GM21367 (cell line): ENCODE measurements at regions not wholly inside any gene's neighbourhood (a gene's known extent, or its start where the extent isn't known, plus 50 kb on each side); places are given as distances from the start of the nearest gene placed in this dataset.

ENCODE experiments used
- ATAC-seq: cut with Tn5 transposase; IDR thresholded peaks from one replicate; pipeline ENCODE4 v1.9.1; 2021; ENCODE audit not compliant: unreplicated experiment

GRCh38 chr13:70708775-70709174 is 600.5 kb upstream of the KLHL1 start:
- no peak for ATAC-seq

GRCh38 chr13:70703755-70704154 is 595.5 kb upstream of the KLHL1 start:
- ATAC-seq = no peak

- no peak for ATAC-seq
These were observed 586.9 kb upstream of the KLHL1 start for GRCh38 chr13:70694996-70695715.

GRCh38 chr13:70668983-70669382 is 560.7 kb upstream of the KLHL1 start:
- no peak for ATAC-seq

GRCh38 chr13:70668293-70668692 is 560.0 kb upstream of the KLHL1 start:
- no peak for ATAC-seq

GRCh38 chr13:70666883-70667556 is 558.8 kb upstream of the KLHL1 start:
- ATAC-seq = no peak

GRCh38 chr13:70662231-70662940 is 554.1 kb upstream of the KLHL1 start:
- no peak for ATAC-seq

GRCh38 chr13:70644052-70644451 is 535.8 kb upstream of the KLHL1 start:
- ATAC-seq = no peak

- no peak for ATAC-seq
These were observed 526.6 kb upstream of the KLHL1 start for GRCh38 chr13:70634893-70635292.

GRCh38 chr13:70630247-70630646 is 522.0 kb upstream of the KLHL1 start:
- ATAC-seq = no peak

- ATAC-seq = peak; percentile 51
These were observed 515.0 kb upstream of the KLHL1 start for GRCh38 chr13:70623239-70623638.

GRCh38 chr13:70622796-70623195 is 514.5 kb upstream of the KLHL1 start:
- no peak for ATAC-seq

- no peak for ATAC-seq
These were observed 511.7 kb upstream of the KLHL1 start for GRCh38 chr13:70619936-70620335.

GRCh38 chr13:70616847-70617246 is 508.6 kb upstream of the KLHL1 start:
- no peak for ATAC-seq

- no peak for ATAC-seq
These were observed 505.0 kb upstream of the KLHL1 start for GRCh38 chr13:70613295-70613694.

- no peak for ATAC-seq
These were observed 504.6 kb upstream of the KLHL1 start for GRCh38 chr13:70612881-70613280.

GRCh38 chr13:70604448-70604847 is 496.2 kb upstream of the KLHL1 start:
- no peak for ATAC-seq

GRCh38 chr13:70593716-70594115 is 485.5 kb upstream of the KLHL1 start:
- ATAC-seq = no peak

GRCh38 chr13:70585109-70585508 is 476.9 kb upstream of the KLHL1 start:
- ATAC-seq = no peak

- ATAC-seq = no peak
These were observed 472.6 kb upstream of the KLHL1 start for GRCh38 chr13:70580825-70581224.

GRCh38 chr13:70579941-70580340 is 471.7 kb upstream of the KLHL1 start:
- no peak for ATAC-seq

- ATAC-seq = no peak
These were observed 463.0 kb upstream of the KLHL1 start for GRCh38 chr13:70571221-70571620.
